Neural crest cell (in vitro differentiated cells): ENCODE measurements at regions not wholly inside any gene's neighbourhood (a gene's known extent, or its start where the extent isn't known, plus 50 kb on each side); places are given as distances from the start of the nearest gene placed in this dataset.

Experiments
- DNase-seq: peaks from one replicate; pipeline ENCODE4 v3.0.0; 2021; ENCODE audit warnings: low read depth, mixed read lengths, low spot score
- H3K27ac Mint-ChIP-seq: one replicate; pipeline ENCODE4 v1.8.0; 2021; ENCODE audit warnings: mild to moderate bottlenecking, mixed read lengths; ENCODE audit not compliant: unreplicated experiment
- H3K27me3 Mint-ChIP-seq: 2 replicates; pipeline ENCODE4 v1.8.0; 2021; ENCODE audit warnings: low read depth, mild to moderate bottlenecking, mixed read lengths
- H3K36me3 Mint-ChIP-seq: 2 replicates; pipeline ENCODE4 v1.8.0; 2021; ENCODE audit warnings: low read depth, mild to moderate bottlenecking, mixed read lengths
- H3K4me1 Mint-ChIP-seq: 2 replicates; pipeline ENCODE4 v1.8.0; 2021; ENCODE audit warnings: mixed read lengths
- H3K4me3 Mint-ChIP-seq: one replicate; pipeline ENCODE4 v1.8.0; 2021; ENCODE audit warnings: mild to moderate bottlenecking, mixed read lengths
- H3K9me3 Mint-ChIP-seq: 2 replicates; pipeline ENCODE4 v1.8.0; 2021; ENCODE audit warnings: mixed read lengths
- CTCF ChIP-seq: fragments of 200-600 bp; sonication (generic); conservative IDR thresholded peaks from 2 replicates; pipeline ENCODE4 v1.5.0; 2021; ENCODE audit warnings: antibody characterized with exemption, mild to moderate bottlenecking

DNA sequence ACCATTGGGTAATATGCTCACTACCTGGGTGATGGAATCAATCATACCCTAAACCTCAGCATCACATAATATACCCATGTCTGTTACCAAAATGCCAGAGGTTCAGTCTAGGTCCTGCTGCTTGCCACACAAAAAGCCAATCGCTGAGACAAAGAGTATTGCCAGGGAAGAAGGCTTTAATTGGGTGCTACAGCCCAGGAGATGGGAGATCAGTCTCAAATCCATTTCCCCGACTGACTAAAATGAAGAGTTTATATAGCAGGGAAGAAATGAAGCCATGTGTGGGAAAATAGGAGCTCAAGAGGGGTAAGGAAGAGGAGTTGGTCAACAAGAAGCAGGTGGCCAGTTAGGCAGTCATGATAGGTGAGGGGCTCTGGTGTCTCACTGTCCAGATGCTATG lies 149.6 kb downstream of the QRSL1 start:
- Mint-ChIP-seq H3K4me3 (no peak overlapping the region), H3K27ac (no peak overlapping the region), H3K36me3 (peaks cover 5% of the 10 kb centered on the region), H3K27me3 (no peaks in the 10 kb centered on the region), H3K9me3 (peaks cover 18% of the 10 kb centered on the region), H3K4me1 (no peaks in the 10 kb centered on the region)
- DNase-seq, result no peak
- no peak for TF ChIP-seq CTCF

- Mint-ChIP-seq H3K4me1 (no peaks in the 10 kb centered on the region), H3K27me3 (no peaks in the 10 kb centered on the region), H3K27ac (no peak overlapping the region), H3K4me3 (no peak overlapping the region), H3K36me3 (peaks cover 5% of the 10 kb centered on the region), H3K9me3 (peaks cover 10% of the 10 kb centered on the region)
- no peak for DNase-seq
- no peak for TF ChIP-seq CTCF
Observed at GRCh38 chr6:106773996-106774629, 144.7 kb downstream of the QRSL1 start.

- peaks cover 2% of the 10 kb centered on the region for H3K36me3 Mint-ChIP-seq
- H3K9me3 Mint-ChIP-seq, result peaks cover 4% of the 10 kb centered on the region
- no peaks in the 10 kb centered on the region for H3K27me3 Mint-ChIP-seq
- TF ChIP-seq CTCF, result no peak
- H3K27ac Mint-ChIP-seq, result no peak overlapping the region
- H3K4me3 Mint-ChIP-seq, result no peak overlapping the region
- no peak for DNase-seq
- H3K4me1 Mint-ChIP-seq, result no peaks in the 10 kb centered on the region
Observed at GRCh38 chr6:106773522-106773921, 144.1 kb downstream of the QRSL1 start.

DNA sequence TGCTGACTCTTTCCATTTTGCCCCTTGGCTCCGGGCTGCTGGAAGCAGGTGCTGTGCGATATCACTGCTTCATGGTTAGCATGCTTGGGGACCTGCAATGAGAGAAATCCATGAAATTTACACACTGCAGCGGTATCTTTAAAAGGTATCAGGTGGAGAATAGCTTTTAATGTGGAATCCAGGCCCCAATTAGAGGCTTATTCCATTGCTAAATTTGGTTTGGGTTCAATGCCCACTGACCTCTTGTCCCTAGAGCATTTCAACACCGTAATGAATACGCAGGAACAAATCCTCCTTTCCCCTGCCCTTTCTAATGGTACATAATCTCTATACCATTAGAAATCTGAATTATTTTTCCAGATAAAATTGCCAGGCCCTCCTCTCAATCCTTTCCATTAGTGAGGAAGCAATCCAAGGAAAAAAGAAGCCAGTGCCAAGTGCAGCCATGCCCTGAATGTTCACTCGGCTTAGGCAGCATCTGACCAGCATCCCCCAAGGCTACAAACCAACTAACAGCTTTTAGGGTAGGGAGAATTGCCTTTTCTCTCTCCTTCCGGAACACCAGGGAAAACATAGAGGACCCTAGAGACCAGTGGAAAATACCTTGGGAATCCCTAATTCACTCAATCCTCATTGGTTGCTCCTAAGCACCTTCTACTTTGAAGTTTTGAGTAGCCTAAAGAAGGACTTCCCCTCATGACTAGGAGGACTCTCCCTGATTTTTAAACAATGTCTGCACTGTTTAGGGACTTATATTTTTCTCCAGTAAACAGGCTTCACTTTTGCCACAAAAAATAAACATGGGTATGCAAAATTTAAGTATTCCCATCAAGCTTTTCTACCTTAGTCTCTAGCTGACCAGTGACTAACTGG lies 143.1 kb downstream of the QRSL1 start:
- peaks cover 4% of the 10 kb centered on the region for H3K9me3 Mint-ChIP-seq
- no peaks in the 10 kb centered on the region for H3K4me1 Mint-ChIP-seq
- no peak overlapping the region for H3K27ac Mint-ChIP-seq
- no peaks in the 10 kb centered on the region for H3K27me3 Mint-ChIP-seq
- no peak overlapping the region for H3K4me3 Mint-ChIP-seq
- peaks cover 2% of the 10 kb centered on the region for H3K36me3 Mint-ChIP-seq
- no peak for TF ChIP-seq CTCF
- DNase-seq, result no peak

GRCh38 chr6:106771822-106772221 lies 142.4 kb downstream of the QRSL1 start:
- peaks cover 4% of the 10 kb centered on the region for H3K9me3 Mint-ChIP-seq
- TF ChIP-seq CTCF, result no peak
- no peaks in the 10 kb centered on the region for H3K4me1 Mint-ChIP-seq
- H3K4me3 Mint-ChIP-seq, result no peak overlapping the region
- H3K36me3 Mint-ChIP-seq, result peaks cover 2% of the 10 kb centered on the region
- no peak for DNase-seq
- no peaks in the 10 kb centered on the region for H3K27me3 Mint-ChIP-seq
- H3K27ac Mint-ChIP-seq, result no peak overlapping the region
